Memory B cell (primary cell): ENCODE measurements at regions not wholly inside any gene's neighbourhood (a gene's known extent, or its start where the extent isn't known, plus 50 kb on each side); places are given as distances from the start of the nearest gene placed in this dataset.
"Not testable (repeated sequence)": the region's sequence is repeated elsewhere in the genome, so short reads cannot be mapped to it uniquely, and the experiment has no call there.

Experiments
- ATAC-seq: fragments of 150-1000 bp; cut with Tn5 transposase; 2 replicates; pipeline ENCODE4 v1.10.0; 2021; ENCODE audit warnings: low read depth, mild to moderate bottlenecking, moderate library complexity
- DNase-seq, 2 donors: peaks; one replicate each; pipeline ENCODE4 v3.0.0; 2022; ENCODE audit warnings: low spot score in 2 of 2
- H3K27ac Mint-ChIP-seq: one replicate; pipeline ENCODE4 v1.8.0; 2022; ENCODE audit warnings: mild to moderate bottlenecking, moderate library complexity, mixed read lengths
- H3K27me3 Mint-ChIP-seq: one replicate; pipeline ENCODE4 v1.8.0; 2022; ENCODE audit warnings: mixed read lengths
- H3K36me3 Mint-ChIP-seq: one replicate; pipeline ENCODE4 v1.8.0; 2022; ENCODE audit warnings: mild to moderate bottlenecking, mixed read lengths
- H3K4me1 Mint-ChIP-seq: one replicate; pipeline ENCODE4 v1.8.0; 2022; ENCODE audit warnings: mixed read lengths
- H3K4me3 Mint-ChIP-seq: one replicate; pipeline ENCODE4 v1.8.0; 2022; ENCODE audit warnings: mild to moderate bottlenecking, moderate library complexity, mixed read lengths
- H3K9me3 Mint-ChIP-seq: one replicate; pipeline ENCODE4 v1.8.0; 2022; ENCODE audit warnings: mixed read lengths

DNA sequence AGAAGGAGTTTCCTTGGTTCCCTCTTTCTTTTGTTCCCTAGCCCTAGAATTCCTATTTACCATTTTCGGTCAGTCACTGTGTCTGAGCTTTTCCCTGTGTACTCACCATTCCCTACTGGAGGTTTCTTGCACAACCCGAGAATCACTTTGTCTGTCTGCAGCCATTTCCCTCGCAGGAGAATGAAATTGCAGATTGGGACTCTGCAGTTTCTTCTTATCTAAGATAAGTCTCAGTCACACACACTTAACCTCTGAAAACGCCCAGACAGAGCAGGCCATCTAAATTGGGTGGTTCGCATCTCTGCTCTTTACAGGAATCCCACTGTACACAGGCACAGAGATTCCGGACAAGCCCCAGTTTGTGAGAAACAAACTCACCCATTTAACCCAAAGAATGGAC, 58.6 kb upstream of the CNTNAP2 start:
- H3K27me3 Mint-ChIP-seq = peaks cover 3% of the 10 kb centered on the region
- H3K4me3 Mint-ChIP-seq = no peak overlapping the region
- DNase-seq (no peak), ATAC-seq (no peak)
- no peak overlapping the region for H3K27ac Mint-ChIP-seq
- no peaks in the 10 kb centered on the region for H3K9me3 Mint-ChIP-seq
- H3K36me3 Mint-ChIP-seq = no peaks in the 10 kb centered on the region
- no peaks in the 10 kb centered on the region for H3K4me1 Mint-ChIP-seq

DNA sequence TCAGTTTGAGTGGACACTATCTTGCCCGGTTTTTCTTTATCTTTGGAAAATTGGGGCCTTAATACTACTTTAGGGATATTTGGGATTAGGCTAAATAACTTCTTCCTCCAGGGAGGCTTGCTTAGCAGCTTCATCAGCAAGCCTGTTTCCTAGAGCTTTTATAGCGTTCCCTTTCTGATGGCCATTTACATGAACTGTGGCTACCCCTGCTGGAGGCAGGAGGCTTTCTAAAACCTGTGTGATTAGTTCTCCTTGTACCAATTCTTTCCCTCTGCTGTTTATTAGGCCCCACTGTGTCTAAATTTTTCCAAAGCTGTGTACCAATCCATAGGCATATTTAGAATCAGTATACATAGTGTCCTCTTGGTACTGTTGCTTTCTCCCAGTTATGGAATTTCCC, 61.7 kb upstream of the CNTNAP2 start:
- Mint-ChIP-seq H3K36me3 (no peaks in the 10 kb centered on the region), H3K4me3 (no peak overlapping the region), H3K27ac (no peak overlapping the region), H3K9me3 (no peaks in the 10 kb centered on the region), H3K27me3 (peaks cover 3% of the 10 kb centered on the region), H3K4me1 (no peaks in the 10 kb centered on the region)
- DNase-seq (no peak), ATAC-seq (no peak)

DNA sequence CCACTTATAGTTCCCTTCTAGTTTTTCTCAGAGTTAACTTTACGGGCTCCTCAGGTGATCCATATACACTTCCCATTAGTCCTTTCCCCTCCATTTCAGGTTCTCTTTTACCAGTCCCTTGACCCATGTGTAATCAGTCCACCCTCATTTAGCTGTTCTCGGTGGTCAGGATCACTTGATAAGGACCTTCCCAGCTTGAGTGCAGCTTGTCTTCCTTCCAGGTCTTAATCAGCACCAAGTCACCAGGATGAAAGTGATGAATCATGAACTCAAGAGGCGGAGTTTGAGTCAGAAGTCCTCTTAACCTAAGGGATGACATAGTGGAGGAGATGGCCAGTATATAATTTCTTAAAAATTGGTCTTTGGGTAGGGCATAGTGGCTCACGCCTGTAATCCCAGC, 63.1 kb upstream of the CNTNAP2 start:
- DNase-seq = no peak
- H3K36me3 Mint-ChIP-seq = no peaks in the 10 kb centered on the region
- H3K9me3 Mint-ChIP-seq = no peaks in the 10 kb centered on the region
- no peak overlapping the region for H3K4me3 Mint-ChIP-seq
- H3K27me3 Mint-ChIP-seq = peaks cover 3% of the 10 kb centered on the region
- no peak for ATAC-seq
- no peak overlapping the region for H3K27ac Mint-ChIP-seq
- no peaks in the 10 kb centered on the region for H3K4me1 Mint-ChIP-seq

DNA sequence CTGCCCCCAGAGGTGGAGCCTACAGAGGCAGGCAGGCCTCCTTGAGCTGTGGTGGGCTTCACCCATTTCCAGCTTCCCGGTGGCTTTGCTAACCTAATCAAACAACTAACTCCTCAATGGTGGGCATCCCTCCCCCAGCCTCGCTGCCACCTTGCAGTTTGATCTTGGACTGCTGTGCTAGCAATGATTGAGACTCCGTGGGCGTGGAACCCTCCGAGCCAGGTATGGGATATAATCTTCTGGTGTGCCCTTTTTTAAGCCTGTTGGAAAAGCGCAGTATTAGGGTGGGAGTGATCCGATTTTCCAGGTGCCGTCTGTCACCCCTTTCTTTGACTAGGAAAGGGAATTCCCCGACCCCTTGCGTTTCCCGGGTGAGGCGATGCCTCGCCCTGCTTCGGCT, 73.3 kb upstream of the CNTNAP2 start:
- ATAC-seq, H3K36me3 Mint-ChIP-seq, H3K27ac Mint-ChIP-seq, H3K27me3 Mint-ChIP-seq, H3K9me3 Mint-ChIP-seq, H3K4me3 Mint-ChIP-seq, DNase-seq, H3K4me1 Mint-ChIP-seq: not testable (repeated sequence)

DNA sequence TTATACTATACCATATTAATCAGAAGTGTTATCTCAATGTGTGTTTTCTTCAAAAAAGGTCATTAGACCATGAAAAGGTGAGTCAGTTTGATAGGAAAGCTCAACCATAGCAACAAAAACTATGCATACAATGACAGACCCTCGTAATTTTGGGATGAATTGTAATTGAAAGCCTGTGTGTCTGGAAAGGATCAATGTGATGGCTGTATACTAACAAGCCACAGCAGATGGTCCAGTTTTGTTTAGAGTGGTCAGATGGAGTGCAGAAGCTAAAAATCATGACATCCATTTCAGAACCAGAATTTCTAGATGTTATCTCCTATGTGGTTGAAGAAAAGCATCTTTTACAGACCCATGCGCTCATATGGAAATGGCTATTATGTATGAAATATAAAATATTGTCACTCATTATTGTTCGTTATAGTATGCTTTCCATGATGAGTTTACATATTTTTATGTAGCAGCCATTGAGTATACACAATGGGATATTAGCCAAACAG, 88.3 kb upstream of the CNTNAP2 start:
- no peak for DNase-seq
- Mint-ChIP-seq H3K36me3 (peaks cover 2% of the 10 kb centered on the region), H3K27ac (no peak overlapping the region), H3K9me3 (peaks cover 12% of the 10 kb centered on the region), H3K27me3 (no peaks in the 10 kb centered on the region), H3K4me1 (no peaks in the 10 kb centered on the region), H3K4me3 (no peak overlapping the region)
- ATAC-seq = no peak

DNA sequence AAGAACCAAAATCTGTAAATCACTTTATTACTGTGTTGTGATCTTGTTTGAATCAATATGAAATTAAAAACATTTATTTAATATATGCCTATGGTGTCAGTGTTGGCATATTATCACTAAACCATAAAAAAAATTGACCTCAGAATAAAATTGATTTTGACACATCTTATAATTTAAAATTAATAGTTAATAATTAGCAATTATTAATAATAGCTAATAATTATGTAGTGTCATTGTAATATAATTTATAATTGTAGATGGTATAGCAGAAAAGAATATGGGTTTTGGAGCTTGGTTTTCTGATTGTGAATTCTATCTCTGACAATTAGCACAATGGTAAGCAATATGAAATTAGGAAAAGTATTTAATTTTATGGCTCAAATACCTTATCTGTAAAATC, 89.4 kb upstream of the CNTNAP2 start:
- Mint-ChIP-seq H3K4me3 (no peak overlapping the region), H3K36me3 (peaks cover 2% of the 10 kb centered on the region), H3K9me3 (peaks cover 12% of the 10 kb centered on the region)

GRCh38 chr7:146022776-146023175, 93.8 kb upstream of the CNTNAP2 start:
- no peaks in the 10 kb centered on the region for H3K4me1 Mint-ChIP-seq
- peaks cover 13% of the 10 kb centered on the region for H3K9me3 Mint-ChIP-seq

More for the DNA sequence above, 89.4 kb upstream of the CNTNAP2 start:
- DNase-seq = no peak
- no peak for ATAC-seq
- H3K27me3 Mint-ChIP-seq = no peaks in the 10 kb centered on the region
- no peaks in the 10 kb centered on the region for H3K4me1 Mint-ChIP-seq
- no peak overlapping the region for H3K27ac Mint-ChIP-seq

DNA sequence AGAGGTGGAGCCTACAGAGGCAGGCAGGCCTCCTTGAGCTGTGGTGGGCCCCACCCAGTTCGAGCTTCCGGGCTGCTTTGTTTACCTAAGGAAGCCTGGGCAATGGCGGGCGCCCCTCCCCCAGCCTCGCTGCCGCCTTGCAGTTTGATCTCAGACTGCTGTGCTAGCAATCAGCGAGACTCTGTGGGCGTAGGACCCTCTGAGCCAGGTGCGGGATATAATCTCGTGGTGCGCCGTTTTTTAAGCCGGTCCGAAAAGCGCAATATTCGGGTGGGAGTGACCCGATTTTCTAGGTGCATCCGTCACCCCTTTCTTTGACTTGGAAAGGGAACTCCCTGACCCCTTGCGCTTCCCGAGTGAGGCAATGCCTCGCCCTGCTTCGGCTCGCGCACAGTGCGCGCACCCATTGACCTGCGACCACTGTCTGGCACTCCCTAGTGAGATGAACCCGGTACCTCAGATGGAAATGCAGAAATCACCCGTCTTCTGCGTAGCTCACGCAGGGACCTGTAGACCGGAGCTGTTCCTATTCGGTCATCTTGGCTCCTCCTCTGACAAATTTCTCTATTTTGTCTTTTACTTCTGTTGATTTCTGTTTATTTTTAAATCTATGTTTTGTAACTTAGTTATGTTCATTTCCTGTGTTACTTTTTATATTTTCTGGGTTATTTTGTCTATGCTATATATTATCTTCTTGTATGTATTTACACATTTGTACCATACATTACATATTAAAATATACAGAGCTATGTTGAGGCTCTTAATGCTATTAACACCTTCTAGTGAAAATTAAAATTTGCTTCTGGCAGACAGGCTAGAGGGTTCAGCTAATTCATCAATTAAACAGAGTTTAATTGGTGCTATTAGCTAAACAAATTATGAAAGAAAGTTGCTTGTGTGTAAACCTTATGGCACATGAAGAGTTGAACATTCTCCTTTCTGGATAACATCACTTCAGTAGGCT, 97.3 kb upstream of the CNTNAP2 start:
- H3K36me3 Mint-ChIP-seq, H3K27ac Mint-ChIP-seq, H3K27me3 Mint-ChIP-seq, ATAC-seq, H3K4me3 Mint-ChIP-seq, H3K4me1 Mint-ChIP-seq, H3K9me3 Mint-ChIP-seq, DNase-seq: not testable (repeated sequence)

More at GRCh38 chr7:146022776-146023175, 93.8 kb upstream of the CNTNAP2 start:
- no peak overlapping the region for H3K4me3 Mint-ChIP-seq
- H3K36me3 Mint-ChIP-seq = peaks cover 2% of the 10 kb centered on the region
- H3K27ac Mint-ChIP-seq = no peak overlapping the region
- no peak for DNase-seq
- no peak for ATAC-seq
- H3K27me3 Mint-ChIP-seq = no peaks in the 10 kb centered on the region

DNA sequence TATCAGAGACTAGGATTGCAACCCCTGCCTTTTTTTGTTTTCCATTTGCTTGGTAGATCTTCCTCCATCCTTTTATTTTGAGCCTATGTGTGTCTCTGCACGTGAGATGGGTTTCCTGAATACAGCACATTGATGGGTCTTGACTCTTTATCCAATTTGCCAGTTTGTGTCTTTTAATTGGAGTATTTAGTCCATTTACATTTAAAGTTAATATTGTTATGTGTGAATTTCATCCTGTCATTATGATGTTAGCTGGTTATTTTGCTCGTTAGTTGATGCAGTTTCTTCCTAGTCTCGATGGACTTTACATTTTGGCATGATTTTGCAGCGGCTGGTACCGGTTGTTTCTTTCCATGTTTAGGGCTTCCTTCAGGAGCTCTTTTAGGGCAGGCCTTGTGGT, 99.2 kb upstream of the CNTNAP2 start:
- H3K27me3 Mint-ChIP-seq, DNase-seq, H3K27ac Mint-ChIP-seq, H3K4me1 Mint-ChIP-seq, H3K36me3 Mint-ChIP-seq, H3K9me3 Mint-ChIP-seq, ATAC-seq, H3K4me3 Mint-ChIP-seq: not testable (repeated sequence)

DNA sequence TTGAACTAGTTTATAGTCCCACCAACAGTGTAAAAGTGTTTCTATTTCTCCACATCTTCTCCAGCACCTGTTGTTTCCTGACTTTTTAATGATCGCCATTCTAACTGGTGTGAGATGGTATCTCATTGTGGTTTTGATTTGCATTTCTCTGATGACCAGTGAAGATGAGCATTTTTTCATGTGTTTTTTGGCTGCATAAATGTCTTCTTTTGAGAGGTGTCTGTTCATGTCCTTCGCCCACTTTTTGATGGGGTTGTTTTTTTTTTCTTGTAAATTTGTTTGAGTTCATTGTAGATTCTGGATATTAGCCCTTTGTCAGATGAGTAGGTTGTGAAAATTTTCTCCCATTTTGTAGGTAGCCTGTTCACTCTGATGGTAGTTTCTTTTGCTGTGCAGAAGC, 102.4 kb upstream of the CNTNAP2 start:
- H3K27me3 Mint-ChIP-seq, H3K4me1 Mint-ChIP-seq, H3K9me3 Mint-ChIP-seq, DNase-seq, H3K27ac Mint-ChIP-seq, ATAC-seq, H3K36me3 Mint-ChIP-seq, H3K4me3 Mint-ChIP-seq: not testable (repeated sequence)

DNA sequence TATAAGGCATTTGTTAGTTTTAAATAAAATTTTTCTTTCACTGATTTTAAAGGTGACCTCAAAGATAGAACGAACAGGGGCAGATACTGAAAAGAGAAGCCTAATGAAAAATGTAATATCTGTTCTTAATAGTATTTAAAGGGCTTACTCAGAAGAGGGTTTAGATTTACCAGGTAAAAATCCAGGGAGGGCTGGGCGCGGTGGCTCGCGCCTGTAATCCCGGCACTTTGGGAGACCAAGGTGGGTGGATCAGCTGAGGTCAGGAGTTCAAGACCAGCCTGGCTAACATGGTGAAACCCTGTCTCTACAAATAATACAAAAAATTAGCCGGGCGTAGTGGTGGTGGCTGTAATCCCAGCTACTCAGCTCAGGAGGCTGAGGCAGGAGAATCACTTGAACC, 108.3 kb upstream of the CNTNAP2 start:
- H3K27ac Mint-ChIP-seq = no peak overlapping the region
- peaks cover 4% of the 10 kb centered on the region for H3K27me3 Mint-ChIP-seq
- peaks cover under 1% of the 10 kb centered on the region for H3K4me1 Mint-ChIP-seq
- no peak overlapping the region for H3K4me3 Mint-ChIP-seq
- no peaks in the 10 kb centered on the region for H3K36me3 Mint-ChIP-seq
- DNase-seq = no peak
- peaks cover 1% of the 10 kb centered on the region for H3K9me3 Mint-ChIP-seq
- ATAC-seq = no peak

DNA sequence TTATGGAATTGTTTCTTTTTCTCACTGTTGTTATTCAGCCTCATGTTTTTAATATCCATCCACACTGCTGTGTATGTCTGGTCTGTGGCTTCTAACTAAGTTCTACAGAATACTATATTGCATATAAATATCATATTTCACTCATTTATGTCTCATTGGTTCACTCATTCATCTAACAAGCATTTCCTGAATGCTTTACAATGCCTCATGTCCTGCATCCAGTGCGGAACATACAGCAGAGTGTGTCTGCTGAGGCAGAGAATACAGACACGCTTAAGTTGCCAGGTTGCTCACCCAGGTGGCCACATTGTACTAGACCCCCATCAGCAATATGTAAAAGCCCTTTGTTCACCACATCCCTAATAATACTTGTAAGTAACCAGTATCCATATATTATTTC, 111.8 kb upstream of the CNTNAP2 start:
- peaks cover 8% of the 10 kb centered on the region for H3K4me1 Mint-ChIP-seq
- ATAC-seq (no peak), DNase-seq (no peak)
- H3K27ac Mint-ChIP-seq = no peak overlapping the region
- H3K9me3 Mint-ChIP-seq = no peaks in the 10 kb centered on the region
- H3K27me3 Mint-ChIP-seq = peaks cover 6% of the 10 kb centered on the region
- no peak overlapping the region for H3K4me3 Mint-ChIP-seq
- no peaks in the 10 kb centered on the region for H3K36me3 Mint-ChIP-seq

- Mint-ChIP-seq H3K4me3 (no peak overlapping the region), H3K9me3 (no peaks in the 10 kb centered on the region), H3K36me3 (no peaks in the 10 kb centered on the region), H3K27ac (no peak overlapping the region), H3K27me3 (peaks cover 6% of the 10 kb centered on the region), H3K4me1 (peaks cover 8% of the 10 kb centered on the region)
- peak in 1 of 2 donors; percentile 6 for DNase-seq
- peak; percentile 95 for ATAC-seq
Observed at GRCh38 chr7:146002431-146003078, 114.0 kb upstream of the CNTNAP2 start.

DNA sequence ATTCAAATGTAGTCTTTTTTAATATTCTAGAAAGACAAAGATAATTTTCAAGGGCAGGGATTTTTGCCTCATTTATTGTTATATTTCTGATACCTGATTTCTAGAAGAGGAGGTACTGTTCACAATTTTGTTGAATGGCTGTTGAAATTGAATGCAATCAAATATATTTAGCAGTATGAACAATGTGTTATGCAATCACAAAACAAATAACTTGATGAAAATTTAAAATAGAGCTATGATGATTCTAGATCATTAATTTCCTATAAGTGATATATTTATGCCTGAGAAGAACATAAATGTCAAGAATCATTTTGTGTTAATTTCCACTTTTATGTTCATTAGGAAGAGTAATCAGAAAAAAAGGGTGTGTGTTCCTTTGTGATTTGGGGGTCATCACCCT, 114.6 kb upstream of the CNTNAP2 start:
- no peak overlapping the region for H3K27ac Mint-ChIP-seq
- peaks cover 6% of the 10 kb centered on the region for H3K27me3 Mint-ChIP-seq
- H3K36me3 Mint-ChIP-seq = no peaks in the 10 kb centered on the region
- DNase-seq = no peak
- H3K4me3 Mint-ChIP-seq = no peak overlapping the region
- peaks cover 8% of the 10 kb centered on the region for H3K4me1 Mint-ChIP-seq
- no peaks in the 10 kb centered on the region for H3K9me3 Mint-ChIP-seq
- ATAC-seq = no peak
